Type B pancreatic cell (in vitro differentiated cells): ENCODE measurements at regions not wholly inside any gene's neighbourhood (a gene's known extent, or its start where the extent isn't known, plus 50 kb on each side); places are given as distances from the start of the nearest gene placed in this dataset.

Experiments
- DNase-seq: peaks from one replicate; pipeline ENCODE4 v3.0.0; 2021; ENCODE audit warnings: mixed read lengths; ENCODE audit not compliant: unreplicated experiment; ENCODE audit errors: extremely low spot score
- H3K27ac Mint-ChIP-seq: 2 replicates; pipeline ENCODE4 v1.8.0; 2021; ENCODE audit warnings: mild to moderate bottlenecking, mixed read lengths
- H3K27me3 Mint-ChIP-seq: 2 replicates; pipeline ENCODE4 v1.8.0; 2021; ENCODE audit warnings: mixed read lengths
- H3K36me3 Mint-ChIP-seq: 2 replicates; pipeline ENCODE4 v1.8.0; 2021; ENCODE audit warnings: mixed read lengths
- H3K4me1 Mint-ChIP-seq: one replicate; pipeline ENCODE4 v1.8.0; 2021; ENCODE audit warnings: mixed read lengths; ENCODE audit not compliant: unreplicated experiment
- H3K4me3 Mint-ChIP-seq: 2 replicates; pipeline ENCODE4 v1.8.0; 2021; ENCODE audit warnings: mild to moderate bottlenecking, mixed read lengths
- H3K9me3 Mint-ChIP-seq: 2 replicates; pipeline ENCODE4 v1.8.0; 2021; ENCODE audit warnings: mixed read lengths
- CTCF ChIP-seq: fragments of 200-600 bp; sonication (generic); conservative IDR thresholded peaks from 2 replicates; pipeline ENCODE4 v1.5.0; 2021; ENCODE audit warnings: antibody characterized with exemption, mild to moderate bottlenecking

- Mint-ChIP-seq H3K9me3 (no peaks in the 10 kb centered on the region), H3K27ac (no peak overlapping the region), H3K36me3 (no peaks in the 10 kb centered on the region), H3K4me1 (no peaks in the 10 kb centered on the region), H3K27me3 (no peaks in the 10 kb centered on the region), H3K4me3 (no peak overlapping the region)
- DNase-seq, result no peak
- TF ChIP-seq CTCF, result no peak
Observed at GRCh38 chr3:165283328-165283727, 87.1 kb upstream of the SLITRK3 start.

DNA sequence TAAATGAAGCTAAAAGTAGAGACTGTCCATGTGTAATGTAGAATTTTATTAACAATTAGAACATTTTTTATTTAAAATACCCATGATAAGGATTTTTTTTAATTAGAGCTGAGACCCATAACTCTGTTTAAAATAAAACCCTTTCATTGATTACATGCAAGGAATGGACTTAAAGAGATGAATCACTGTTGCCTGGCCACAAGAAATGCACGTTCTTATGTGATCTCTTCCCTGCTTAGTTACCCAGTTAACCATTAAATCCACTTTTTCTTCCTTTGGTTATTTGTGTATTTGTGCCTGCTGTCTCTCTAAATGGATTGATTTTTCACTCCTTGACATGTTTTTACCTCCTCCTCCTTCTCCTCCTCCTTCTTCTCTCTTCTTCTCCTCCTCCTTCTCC is 83.3 kb upstream of the SLITRK3 start:
- Mint-ChIP-seq H3K27me3 (no peaks in the 10 kb centered on the region), H3K9me3 (no peaks in the 10 kb centered on the region), H3K27ac (no peak overlapping the region), H3K4me1 (no peaks in the 10 kb centered on the region), H3K36me3 (no peaks in the 10 kb centered on the region), H3K4me3 (no peak overlapping the region)
- TF ChIP-seq CTCF, result no peak
- no peak for DNase-seq

- Mint-ChIP-seq H3K36me3 (no peaks in the 10 kb centered on the region), H3K9me3 (no peaks in the 10 kb centered on the region), H3K27ac (no peak overlapping the region), H3K4me3 (no peak overlapping the region), H3K27me3 (no peaks in the 10 kb centered on the region), H3K4me1 (no peaks in the 10 kb centered on the region)
- DNase-seq, result no peak
- TF ChIP-seq CTCF, result no peak
Observed at GRCh38 chr3:165273411-165273810, 77.2 kb upstream of the SLITRK3 start.

DNA sequence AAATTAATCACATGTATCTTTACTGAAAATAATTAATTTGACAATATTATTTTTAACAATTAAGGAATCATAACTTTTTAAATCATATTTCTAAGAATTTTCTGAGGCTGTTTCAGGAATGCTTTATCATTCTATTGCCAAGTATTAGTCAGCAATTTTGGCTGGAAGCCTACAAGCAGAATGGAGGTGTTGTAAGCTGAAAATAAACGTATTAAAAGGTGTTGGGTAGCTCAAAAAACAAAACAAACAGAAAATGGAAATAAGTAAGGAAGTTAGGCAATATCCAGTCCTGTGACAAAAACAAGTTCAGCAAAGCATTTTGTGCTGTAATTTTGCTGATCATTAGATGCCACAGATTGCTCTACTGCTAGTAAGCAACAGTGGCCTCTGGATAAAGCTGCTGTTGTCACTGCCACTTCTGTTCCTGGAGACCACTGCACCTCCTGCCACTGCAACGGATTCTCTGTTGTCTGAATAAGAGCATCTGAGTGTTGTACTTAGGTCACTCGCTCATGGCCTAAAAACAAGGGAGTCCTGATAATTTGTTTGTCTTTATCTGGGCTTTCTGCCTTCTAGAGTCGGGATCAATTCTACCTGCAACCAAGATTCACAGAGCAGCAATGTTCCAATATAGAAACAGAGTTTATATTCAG is 63.5 kb upstream of the SLITRK3 start:
- H3K9me3 Mint-ChIP-seq, result no peaks in the 10 kb centered on the region
- no peak overlapping the region for H3K4me3 Mint-ChIP-seq
- H3K27me3 Mint-ChIP-seq, result no peaks in the 10 kb centered on the region
- no peaks in the 10 kb centered on the region for H3K36me3 Mint-ChIP-seq
- DNase-seq, result no peak
- H3K4me1 Mint-ChIP-seq, result no peaks in the 10 kb centered on the region
- no peak overlapping the region for H3K27ac Mint-ChIP-seq
- no peak for TF ChIP-seq CTCF

GRCh38 chr3:165256554-165257065 is 60.4 kb upstream of the SLITRK3 start:
- H3K9me3 Mint-ChIP-seq, result no peaks in the 10 kb centered on the region
- no peaks in the 10 kb centered on the region for H3K27me3 Mint-ChIP-seq
- H3K36me3 Mint-ChIP-seq, result no peaks in the 10 kb centered on the region
- no peak overlapping the region for H3K27ac Mint-ChIP-seq
- H3K4me3 Mint-ChIP-seq, result no peak overlapping the region
- no peaks in the 10 kb centered on the region for H3K4me1 Mint-ChIP-seq
- no peak for TF ChIP-seq CTCF
- DNase-seq, result no peak
